Right lobe of liver (tissue), 6 donors: ENCODE measurements at regions not wholly inside any gene's neighbourhood (a gene's known extent, or its start where the extent isn't known, plus 50 kb on each side); places are given as distances from the start of the nearest gene placed in this dataset.

Source experiments
- ATAC-seq, 4 donors: fragments of 200-7000 bp; cut with Tn5 transposase; one replicate each; pipeline ENCODE4 v1.9.1; 2020; ENCODE audit warnings: mild to moderate bottlenecking in 4 of 4, moderate library complexity in 4 of 4
- DNase-seq, 3 donors: peaks; one replicate each; pipeline ENCODE4 v3.0.0-alpha.2; 2020
- H3K27ac ChIP-seq, 3 donors: fragments of 200-600 bp; one replicate each; pipeline ENCODE4 v1.8.0; 2022
- H3K27me3 ChIP-seq, 2 donors: fragments of 200-600 bp; one replicate each; pipeline ENCODE4 v1.8.0; 2022
- H3K36me3 ChIP-seq, 4 donors: fragments of 200-600 bp; sonication (generic) in 1 of 4; one replicate each; pipeline versions ENCODE4 v1.5.1 to v1.8.0; 2017 to 2022; ENCODE audit warnings: control low read depth in 1 of 4
- H3K4me1 ChIP-seq, 4 donors: fragments of 200-600 bp; sonication (generic) in 1 of 4; one replicate each; pipeline versions ENCODE4 v1.5.1 to v1.8.0; 2017 to 2022; ENCODE audit warnings: control low read depth in 1 of 4
- H3K4me3 ChIP-seq, 3 donors: fragments of 200-600 bp; one replicate each; pipeline ENCODE4 v1.8.0; 2022
- H3K9me3 ChIP-seq, 4 donors: fragments of 200-600 bp; sonication (generic) in 1 of 4; one replicate each; pipeline versions ENCODE4 v1.5.1 to v1.8.0; 2017 to 2022; ENCODE audit warnings: control low read depth in 1 of 4
- CTCF ChIP-seq, 4 donors: fragments of 200-600 bp in 3 of 4; fragments of 450-650 bp in 1 of 4; IDR thresholded peaks; one replicate each; pipeline versions ENCODE4 v1.5.1 to v1.8.0; 2016 to 2022; ENCODE audit warnings: antibody characterized with exemption in 4 of 4, mild to moderate bottlenecking in 2 of 4
- POLR2A ChIP-seq: fragments of 450-650 bp; IDR thresholded peaks from one replicate; pipeline ENCODE4 v1.6.1; 2017; ENCODE audit warnings: antibody characterized with exemption, mild to moderate bottlenecking
- WGBS: methylation state at CpG from one replicate; pipeline ENCODE4 v1.1.6; 2018; ENCODE audit warnings: low coverage, low lambda C conversion rate; ENCODE audit not compliant: insufficient coverage; ENCODE audit errors: missing lambda C conversion rate; 5-methylcytosine and 5-hydroxymethylcytosine counted together
- intact Hi-C, 2 donors: fragments of 100-400 bp; cut with DNase I; formaldehyde crosslinking; loops; one replicate each; pipeline versions ENCODE4 v1.11.2 to v1.14.1; 2022
- donor health status: DM: no; HTN: yes; CAD: no.
- donor health status: DM: no; HTN: no; CAD: no.
- donor health status: DM: no; HTN: no; CAD: no.
- donor health status: DM: no; HTN: yes; CAD: no.
- donor health status: DM: no; HTN: yes; CAD: no.

- intact Hi-C loops = no loop called here
- Histone ChIP-seq H3K4me3 (no peak overlapping the region), H3K36me3 (no peaks in the 10 kb centered on the region), H3K27ac (no peak overlapping the region), H3K27me3 (no peaks in the 10 kb centered on the region), H3K9me3 (no peaks in the 10 kb centered on the region), H3K4me1 (no peaks in the 10 kb centered on the region)
- TF ChIP-seq POLR2A (no peak), CTCF (IDR thresholded peaks at IDR 0.05) (no peak)
- no peak for ATAC-seq
- no peak for DNase-seq
- WGBS = 71% methylated on average over 2 of the region's 4 CpGs
Measured at GRCh38 chr15:61657461-61657860, 402.8 kb downstream of the VPS13C start.

GRCh38 chr15:61656391-61656790, 403.9 kb downstream of the VPS13C start:
- DNase-seq = no peak
- no peak for ATAC-seq
- Histone ChIP-seq H3K27ac (no peak overlapping the region), H3K4me1 (no peaks in the 10 kb centered on the region), H3K27me3 (no peaks in the 10 kb centered on the region), H3K4me3 (no peak overlapping the region), H3K36me3 (no peaks in the 10 kb centered on the region), H3K9me3 (no peaks in the 10 kb centered on the region)
- intact Hi-C loops = no loop called here
- TF ChIP-seq CTCF (IDR thresholded peaks at IDR 0.05) = no peak
- no peak for TF ChIP-seq POLR2A
- 84% methylated on average over 10 of the region's 11 CpGs for WGBS

GRCh38 chr15:61655881-61656280, 404.4 kb downstream of the VPS13C start:
- no peak overlapping the region for H3K4me3 ChIP-seq
- ATAC-seq (no peak), DNase-seq (no peak)
- no peaks in the 10 kb centered on the region for H3K4me1 ChIP-seq
- TF ChIP-seq POLR2A = no peak
- no peak for TF ChIP-seq CTCF (IDR thresholded peaks at IDR 0.05)
- H3K36me3 ChIP-seq = no peaks in the 10 kb centered on the region
- no peak overlapping the region for H3K27ac ChIP-seq
- intact Hi-C loops = no loop called here
- no peaks in the 10 kb centered on the region for H3K27me3 ChIP-seq
- no peaks in the 10 kb centered on the region for H3K9me3 ChIP-seq
- WGBS = 54% methylated on average over 3 of the region's 3 CpGs

- 79% methylated on average over 4 of the region's 12 CpGs for WGBS
- intact Hi-C loops = no loop called here
- TF ChIP-seq CTCF (IDR thresholded peaks at IDR 0.05) (no peak), POLR2A (no peak)
- DNase-seq (no peak), ATAC-seq (no peak)
- H3K36me3 ChIP-seq = no peaks in the 10 kb centered on the region
- no peak overlapping the region for H3K4me3 ChIP-seq
- H3K27ac ChIP-seq = no peak overlapping the region
- no peaks in the 10 kb centered on the region for H3K9me3 ChIP-seq
- H3K4me1 ChIP-seq = no peaks in the 10 kb centered on the region
- no peaks in the 10 kb centered on the region for H3K27me3 ChIP-seq
Measured at GRCh38 chr15:61654918-61655317, 405.3 kb downstream of the VPS13C start.

- no peaks in the 10 kb centered on the region for H3K36me3 ChIP-seq
- intact Hi-C loops = no loop called here
- H3K4me3 ChIP-seq = no peak overlapping the region
- DNase-seq (no peak), ATAC-seq (no peak)
- no peak for TF ChIP-seq POLR2A
- TF ChIP-seq CTCF (IDR thresholded peaks at IDR 0.05) = no peak
- H3K4me1 ChIP-seq = no peaks in the 10 kb centered on the region
- WGBS = 77% methylated on average over 9 of the region's 9 CpGs
- no peaks in the 10 kb centered on the region for H3K9me3 ChIP-seq
- no peaks in the 10 kb centered on the region for H3K27me3 ChIP-seq
- H3K27ac ChIP-seq = no peak overlapping the region
Measured at GRCh38 chr15:61654002-61654740, 406.1 kb downstream of the VPS13C start.
